Stimulated activated CD8-positive, alpha-beta memory T cell treated with anti-CD3 and anti-CD28 coated beads, Interleukin-4, amount 100 ng/mL, for 1 hour (primary cell): ENCODE measurements at regions not wholly inside any gene's neighbourhood (a gene's known extent, or its start where the extent isn't known, plus 50 kb on each side); places are given as distances from the start of the nearest gene placed in this dataset.

Experiments
- DNase-seq, 2 donors: peaks; one replicate each; pipeline ENCODE4 v3.0.0-alpha.2; 2020; ENCODE audit warnings: low read depth in 2 of 2, low spot score in 1 of 2

- no peak for DNase-seq
Observed at GRCh38 chr14:96617635-96618034, 115.5 kb downstream of the PAPOLA start.

GRCh38 chr14:96622926-96623325 lies 120.7 kb downstream of the PAPOLA start:
- DNase-seq: no peak

- DNase-seq: no peak
Observed at GRCh38 chr14:96623676-96624484, 121.7 kb downstream of the PAPOLA start.

GRCh38 chr14:96624661-96625425 lies 122.7 kb downstream of the PAPOLA start:
- DNase-seq: no peak

- no peak for DNase-seq
Observed at GRCh38 chr14:96625426-96625985, 123.3 kb downstream of the PAPOLA start.

- DNase-seq: no peak
Observed at GRCh38 chr14:96626121-96626768, 124.1 kb downstream of the PAPOLA start.

GRCh38 chr14:96626916-96627315 lies 124.7 kb downstream of the PAPOLA start:
- no peak for DNase-seq

GRCh38 chr14:96627386-96627785 lies 125.2 kb downstream of the PAPOLA start:
- DNase-seq: no peak

- no peak for DNase-seq
Observed at GRCh38 chr14:96627811-96628775, 125.9 kb downstream of the PAPOLA start.

GRCh38 chr14:96629082-96629481 lies 126.9 kb downstream of the PAPOLA start:
- no peak for DNase-seq

GRCh38 chr14:96629558-96630222 lies 127.5 kb downstream of the PAPOLA start:
- no peak for DNase-seq

- no peak for DNase-seq
Observed at GRCh38 chr14:96630281-96630680, 128.1 kb downstream of the PAPOLA start.

GRCh38 chr14:96631030-96631429 lies 128.8 kb downstream of the PAPOLA start:
- DNase-seq: no peak

- DNase-seq: no peak
Observed at GRCh38 chr14:96631621-96632362, 129.6 kb downstream of the PAPOLA start.

GRCh38 chr14:96632363-96632758 lies 130.2 kb downstream of the PAPOLA start:
- DNase-seq: no peak

GRCh38 chr14:96633096-96633495 lies 130.9 kb downstream of the PAPOLA start:
- no peak for DNase-seq

GRCh38 chr14:96634481-96634880 lies 132.3 kb downstream of the PAPOLA start:
- DNase-seq: no peak

- DNase-seq: no peak
Observed at GRCh38 chr14:96634896-96635295, 132.7 kb downstream of the PAPOLA start.

GRCh38 chr14:96635850-96636249 lies 133.7 kb downstream of the PAPOLA start:
- DNase-seq: no peak
